ENCODE measurements at regions not wholly inside any gene's neighbourhood (a gene's known extent, or its start where the extent isn't known, plus 50 kb on each side); places are given as distances from the start of the nearest gene placed in this dataset.

GRCh38 chr12:82120901-82121300 lies 237.3 kb downstream of the CCDC59 start:
- no peak for TF ChIP-seq POLR2A (IDR thresholded peaks at IDR 0.05)
- TF ChIP-seq, protein P1, sequence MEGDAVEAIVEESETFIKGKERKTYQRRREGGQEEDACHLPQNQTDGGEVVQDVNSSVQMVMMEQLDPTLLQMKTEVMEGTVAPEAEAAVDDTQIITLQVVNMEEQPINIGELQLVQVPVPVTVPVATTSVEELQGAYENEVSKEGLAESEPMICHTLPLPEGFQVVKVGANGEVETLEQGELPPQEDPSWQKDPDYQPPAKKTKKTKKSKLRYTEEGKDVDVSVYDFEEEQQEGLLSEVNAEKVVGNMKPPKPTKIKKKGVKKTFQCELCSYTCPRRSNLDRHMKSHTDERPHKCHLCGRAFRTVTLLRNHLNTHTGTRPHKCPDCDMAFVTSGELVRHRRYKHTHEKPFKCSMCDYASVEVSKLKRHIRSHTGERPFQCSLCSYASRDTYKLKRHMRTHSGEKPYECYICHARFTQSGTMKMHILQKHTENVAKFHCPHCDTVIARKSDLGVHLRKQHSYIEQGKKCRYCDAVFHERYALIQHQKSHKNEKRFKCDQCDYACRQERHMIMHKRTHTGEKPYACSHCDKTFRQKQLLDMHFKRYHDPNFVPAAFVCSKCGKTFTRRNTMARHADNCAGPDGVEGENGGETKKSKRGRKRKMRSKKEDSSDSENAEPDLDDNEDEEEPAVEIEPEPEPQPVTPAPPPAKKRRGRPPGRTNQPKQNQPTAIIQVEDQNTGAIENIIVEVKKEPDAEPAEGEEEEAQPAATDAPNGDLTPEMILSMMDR (IDR thresholded peaks at IDR 0.05), result no peak
